HL-60 (cell line): ENCODE measurements at regions not wholly inside any gene's neighbourhood (a gene's known extent, or its start where the extent isn't known, plus 50 kb on each side); places are given as distances from the start of the nearest gene placed in this dataset.
"Not testable (repeated sequence)": the region's sequence is repeated elsewhere in the genome, so short reads cannot be mapped to it uniquely, and the experiment has no call there.

ENCODE experiments used
- DNase-seq, 2 experiments: peaks; one replicate each; pipeline ENCODE4 v3.0.0-alpha.2; 2010 to 2020; ENCODE audit warnings: low read depth in 1 of 2, low spot score in 1 of 2
- H3K27ac ChIP-seq: fragments of 250-450 bp; sonication (Bioruptor Pico); replicated peaks from 2 replicates; pipeline ENCODE4 v1.5.1; 2020; ENCODE audit warnings: mild to moderate bottlenecking, moderate library complexity
- H3K27me3 ChIP-seq: fragments of 250-450 bp; sonication (Bioruptor Pico); 2 replicates; pipeline ENCODE4 v1.5.1; 2021; ENCODE audit warnings: mild to moderate bottlenecking, moderate library complexity; ENCODE audit not compliant: insufficient read depth, poor library complexity, severe bottlenecking
- H3K4me3 ChIP-seq: replicated peaks from 2 replicates; pipeline ENCODE4 v1.5.1; 2011; ENCODE audit warnings: mild to moderate bottlenecking, control low read depth, low read length; ENCODE audit not compliant: insufficient read depth
- GABPA ChIP-seq: IDR thresholded peaks from 2 replicates; pipeline ENCODE4 v1.6.1; 2012; ENCODE audit warnings: low read depth
- POLR2AphosphoS5 ChIP-seq: IDR thresholded peaks from 2 replicates; pipeline ENCODE4 v1.6.1; 2012; ENCODE audit warnings: low read depth
- SPI1 ChIP-seq: IDR thresholded peaks from 2 replicates; pipeline ENCODE4 v1.6.1; 2012; ENCODE audit warnings: low read depth, mild to moderate bottlenecking, borderline replicate concordance
- TF ChIP-seq, protein P1 (sequence below): IDR thresholded peaks from one replicate; pipeline ENCODE4 v1.5.1; 2011; ENCODE audit warnings: low read length, control low read depth, inconsistent platforms; ENCODE audit not compliant: insufficient read depth
- TF ChIP-seq, protein P2 (sequence below): IDR thresholded peaks from 2 replicates; pipeline ENCODE4 v1.6.1; 2012; ENCODE audit warnings: low read depth; ENCODE audit not compliant: insufficient replicate concordance

DNA sequence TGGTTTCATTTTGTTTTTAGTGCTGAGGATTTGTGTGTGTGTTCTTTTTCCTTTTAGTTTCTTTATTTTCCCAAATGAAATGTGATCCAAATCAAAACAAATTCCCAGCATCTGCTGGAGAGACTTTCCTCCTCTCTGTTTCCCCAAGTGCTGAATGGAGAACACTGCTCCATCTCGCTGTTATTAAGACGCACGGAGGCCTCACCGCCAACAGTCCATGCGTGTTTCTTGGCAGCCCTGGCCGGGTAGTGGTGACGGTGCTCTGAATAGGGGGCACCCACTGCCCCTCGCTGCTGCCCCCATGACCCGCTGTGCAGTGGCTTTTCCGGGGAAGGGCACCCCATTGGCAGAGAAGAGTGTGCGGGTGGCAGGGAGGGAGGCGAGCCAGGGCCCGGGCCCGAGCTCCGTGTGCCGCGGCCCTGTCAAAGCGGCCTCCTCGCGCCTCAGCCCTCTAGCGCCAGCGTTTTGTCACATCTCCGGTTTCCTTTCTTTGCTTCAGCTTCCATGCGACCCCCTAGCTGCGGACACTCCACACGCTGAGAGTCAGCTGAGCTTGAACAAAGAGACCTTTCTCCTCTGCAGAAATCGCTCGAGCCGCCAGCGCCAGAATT is 473.7 kb upstream of the SALL3 start:
- Histone ChIP-seq H3K27ac (no peak overlapping the region), H3K27me3 (no peaks in the 10 kb centered on the region), H3K4me3 (no peak overlapping the region)
- DNase-seq: no peak
- TF ChIP-seq SPI1 (no peak), POLR2AphosphoS5 (no peak), GABPA (no peak)
- TF ChIP-seq, protein P1, sequence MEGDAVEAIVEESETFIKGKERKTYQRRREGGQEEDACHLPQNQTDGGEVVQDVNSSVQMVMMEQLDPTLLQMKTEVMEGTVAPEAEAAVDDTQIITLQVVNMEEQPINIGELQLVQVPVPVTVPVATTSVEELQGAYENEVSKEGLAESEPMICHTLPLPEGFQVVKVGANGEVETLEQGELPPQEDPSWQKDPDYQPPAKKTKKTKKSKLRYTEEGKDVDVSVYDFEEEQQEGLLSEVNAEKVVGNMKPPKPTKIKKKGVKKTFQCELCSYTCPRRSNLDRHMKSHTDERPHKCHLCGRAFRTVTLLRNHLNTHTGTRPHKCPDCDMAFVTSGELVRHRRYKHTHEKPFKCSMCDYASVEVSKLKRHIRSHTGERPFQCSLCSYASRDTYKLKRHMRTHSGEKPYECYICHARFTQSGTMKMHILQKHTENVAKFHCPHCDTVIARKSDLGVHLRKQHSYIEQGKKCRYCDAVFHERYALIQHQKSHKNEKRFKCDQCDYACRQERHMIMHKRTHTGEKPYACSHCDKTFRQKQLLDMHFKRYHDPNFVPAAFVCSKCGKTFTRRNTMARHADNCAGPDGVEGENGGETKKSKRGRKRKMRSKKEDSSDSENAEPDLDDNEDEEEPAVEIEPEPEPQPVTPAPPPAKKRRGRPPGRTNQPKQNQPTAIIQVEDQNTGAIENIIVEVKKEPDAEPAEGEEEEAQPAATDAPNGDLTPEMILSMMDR: no peak
- TF ChIP-seq, protein P2, sequence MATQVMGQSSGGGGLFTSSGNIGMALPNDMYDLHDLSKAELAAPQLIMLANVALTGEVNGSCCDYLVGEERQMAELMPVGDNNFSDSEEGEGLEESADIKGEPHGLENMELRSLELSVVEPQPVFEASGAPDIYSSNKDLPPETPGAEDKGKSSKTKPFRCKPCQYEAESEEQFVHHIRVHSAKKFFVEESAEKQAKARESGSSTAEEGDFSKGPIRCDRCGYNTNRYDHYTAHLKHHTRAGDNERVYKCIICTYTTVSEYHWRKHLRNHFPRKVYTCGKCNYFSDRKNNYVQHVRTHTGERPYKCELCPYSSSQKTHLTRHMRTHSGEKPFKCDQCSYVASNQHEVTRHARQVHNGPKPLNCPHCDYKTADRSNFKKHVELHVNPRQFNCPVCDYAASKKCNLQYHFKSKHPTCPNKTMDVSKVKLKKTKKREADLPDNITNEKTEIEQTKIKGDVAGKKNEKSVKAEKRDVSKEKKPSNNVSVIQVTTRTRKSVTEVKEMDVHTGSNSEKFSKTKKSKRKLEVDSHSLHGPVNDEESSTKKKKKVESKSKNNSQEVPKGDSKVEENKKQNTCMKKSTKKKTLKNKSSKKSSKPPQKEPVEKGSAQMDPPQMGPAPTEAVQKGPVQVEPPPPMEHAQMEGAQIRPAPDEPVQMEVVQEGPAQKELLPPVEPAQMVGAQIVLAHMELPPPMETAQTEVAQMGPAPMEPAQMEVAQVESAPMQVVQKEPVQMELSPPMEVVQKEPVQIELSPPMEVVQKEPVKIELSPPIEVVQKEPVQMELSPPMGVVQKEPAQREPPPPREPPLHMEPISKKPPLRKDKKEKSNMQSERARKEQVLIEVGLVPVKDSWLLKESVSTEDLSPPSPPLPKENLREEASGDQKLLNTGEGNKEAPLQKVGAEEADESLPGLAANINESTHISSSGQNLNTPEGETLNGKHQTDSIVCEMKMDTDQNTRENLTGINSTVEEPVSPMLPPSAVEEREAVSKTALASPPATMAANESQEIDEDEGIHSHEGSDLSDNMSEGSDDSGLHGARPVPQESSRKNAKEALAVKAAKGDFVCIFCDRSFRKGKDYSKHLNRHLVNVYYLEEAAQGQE: no peak

DNA sequence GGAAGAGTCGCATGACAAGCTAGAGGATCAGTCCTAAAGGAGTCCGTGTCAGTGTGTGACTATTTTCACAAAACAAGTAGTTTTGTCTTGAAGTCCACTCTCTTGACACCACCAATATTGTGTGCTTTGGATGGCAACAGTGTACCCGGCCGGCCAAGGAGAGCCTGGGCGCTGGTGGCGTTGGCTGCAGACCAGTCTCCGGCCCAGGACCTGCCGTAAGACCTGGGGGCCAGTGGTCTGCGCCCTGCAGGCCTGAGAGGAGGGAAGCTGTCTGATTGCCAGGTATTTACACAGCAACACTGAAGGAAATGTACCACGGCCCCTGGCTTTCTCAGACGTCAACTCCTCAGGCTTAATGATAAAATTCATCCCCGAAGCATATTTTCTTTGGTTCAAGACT is 472.4 kb upstream of the SALL3 start:
- Histone ChIP-seq H3K4me3 (no peak overlapping the region), H3K27ac (no peak overlapping the region), H3K27me3 (no peaks in the 10 kb centered on the region)
- DNase-seq: no peak
- TF ChIP-seq SPI1: no peak
- TF ChIP-seq, protein P1: no peak
- TF ChIP-seq POLR2AphosphoS5: no peak
- TF ChIP-seq GABPA: no peak
- TF ChIP-seq, protein P2: no peak

DNA sequence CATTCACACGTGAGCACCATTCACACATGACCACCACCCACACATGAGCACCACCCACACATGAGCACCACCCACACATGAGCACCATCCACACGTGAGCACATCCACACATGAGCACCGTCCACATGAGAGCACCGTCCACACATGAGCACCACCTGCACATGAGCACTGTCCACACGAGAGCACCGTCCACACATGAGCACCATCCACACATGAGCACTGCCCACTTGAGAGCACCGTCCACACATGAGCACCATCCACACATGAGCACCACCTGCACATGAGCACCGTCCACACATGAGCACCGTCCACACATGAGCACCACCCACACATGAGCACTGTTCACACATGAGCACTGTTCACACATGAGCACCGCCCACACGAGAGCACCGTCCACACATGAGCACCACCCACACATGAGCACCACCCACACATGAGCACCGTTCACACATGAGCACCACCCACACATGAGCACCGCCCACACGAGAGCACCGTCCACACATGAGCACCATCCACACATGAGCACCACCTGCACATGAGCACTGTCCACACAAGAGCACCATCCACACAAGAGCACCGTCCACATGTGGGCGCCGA is 471.3 kb upstream of the SALL3 start:
- H3K27me3 ChIP-seq, DNase-seq, H3K27ac ChIP-seq, H3K4me3 ChIP-seq: not testable (repeated sequence)

DNA sequence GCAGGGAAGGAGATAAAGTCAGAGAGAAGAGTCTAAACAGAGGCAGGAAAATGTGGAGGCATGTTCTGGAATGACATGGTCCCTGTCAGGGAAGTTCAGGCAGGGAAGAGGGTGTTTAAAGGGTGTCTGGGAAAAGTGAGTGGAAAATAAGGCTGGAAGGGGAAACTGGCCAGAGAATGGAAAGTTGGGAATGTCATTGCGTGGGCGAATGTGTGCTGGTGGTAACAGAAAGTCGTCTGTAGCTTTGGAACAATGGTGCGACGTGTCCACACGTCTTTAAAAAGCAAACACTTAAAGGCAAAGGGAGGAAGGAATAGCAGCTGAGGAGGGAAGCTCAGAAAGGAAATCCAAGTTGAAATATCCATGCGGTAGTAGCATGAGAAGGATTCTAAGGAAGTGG is 469.5 kb upstream of the SALL3 start:
- H3K4me3 ChIP-seq: no peak overlapping the region
- no peak for DNase-seq
- H3K27ac ChIP-seq: no peak overlapping the region
- no peaks in the 10 kb centered on the region for H3K27me3 ChIP-seq
- TF ChIP-seq, protein P2: no peak
- TF ChIP-seq GABPA (no peak), SPI1 (no peak), POLR2AphosphoS5 (no peak)
- TF ChIP-seq, protein P1: no peak
